ENCODE measurements at regions not wholly inside any gene's neighbourhood (a gene's known extent, or its start where the extent isn't known, plus 50 kb on each side); places are given as distances from the start of the nearest gene placed in this dataset.

DNA sequence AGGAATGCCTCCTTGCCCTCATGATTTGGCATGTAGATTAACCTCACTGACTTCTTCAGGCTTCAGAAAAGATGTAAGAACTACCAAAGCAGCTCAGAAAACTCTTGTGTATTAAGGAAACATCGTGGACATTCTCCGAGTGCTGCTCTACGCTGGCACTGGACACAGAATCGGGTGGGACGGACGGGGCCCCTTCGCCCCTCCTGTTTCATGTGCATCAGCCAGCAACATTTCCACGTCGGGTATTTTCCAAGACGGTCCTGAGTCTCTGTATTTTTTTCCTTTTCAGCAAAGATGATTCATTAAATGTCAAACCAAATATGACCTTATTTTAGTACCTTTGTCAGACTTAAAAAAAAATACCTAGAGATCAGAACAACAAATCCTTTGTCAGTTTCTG is 583.6 kb downstream of the CCDC171 start:
- H3K23me2 ChIP-seq (ENCODE audit: insufficient read length, low read depth, low read length, poor library complexity, severe bottlenecking) = no peaks in the 10 kb centered on the region
- H3K27me3 ChIP-seq (ENCODE audit: insufficient read depth, low read length) = no peaks in the 10 kb centered on the region
- no peak overlapping the region for H3T11ph ChIP-seq (ENCODE audit: low read length)
- no peak overlapping the region for H3K56ac ChIP-seq (ENCODE audit: insufficient read length, low read depth, low read length)
- no peaks in the 10 kb centered on the region for H3K36me3 Mint-ChIP-seq (ENCODE audit: insufficient read depth in 1 of 3, low read depth in 3 of 3)
- peaks cover 10 to 13% of the 10 kb centered on the region in 2 experiments for H3K4me1 Mint-ChIP-seq
- no peak overlapping the region for H3K9ac ChIP-seq (ENCODE audit: extremely low read depth, insufficient read length, low read length)
- H2BK20ac ChIP-seq (ENCODE audit: low read depth, low read length, poor library complexity, severe bottlenecking) = no peak overlapping the region
- H3K14ac ChIP-seq (ENCODE audit: insufficient read depth, low read length) = no peak overlapping the region
- no peak for DNase-seq
- no peak overlapping the region for H3K18ac ChIP-seq (ENCODE audit: insufficient read length, low read depth, low read length)
- H2AK5ac ChIP-seq (ENCODE audit: insufficient read length, low read length) = no peak overlapping the region
- H4K20me1 ChIP-seq (ENCODE audit: control insufficient read depth, insufficient read depth, insufficient read length) = no peaks in the 10 kb centered on the region
- no peak overlapping the region for H2AFZ ChIP-seq (ENCODE audit: low read length)
- H3K79me1 ChIP-seq (ENCODE audit: insufficient read depth, low read depth, low read length, poor library complexity, severe bottlenecking) = no peaks in the 10 kb centered on the region
- TF ChIP-seq, protein P1, sequence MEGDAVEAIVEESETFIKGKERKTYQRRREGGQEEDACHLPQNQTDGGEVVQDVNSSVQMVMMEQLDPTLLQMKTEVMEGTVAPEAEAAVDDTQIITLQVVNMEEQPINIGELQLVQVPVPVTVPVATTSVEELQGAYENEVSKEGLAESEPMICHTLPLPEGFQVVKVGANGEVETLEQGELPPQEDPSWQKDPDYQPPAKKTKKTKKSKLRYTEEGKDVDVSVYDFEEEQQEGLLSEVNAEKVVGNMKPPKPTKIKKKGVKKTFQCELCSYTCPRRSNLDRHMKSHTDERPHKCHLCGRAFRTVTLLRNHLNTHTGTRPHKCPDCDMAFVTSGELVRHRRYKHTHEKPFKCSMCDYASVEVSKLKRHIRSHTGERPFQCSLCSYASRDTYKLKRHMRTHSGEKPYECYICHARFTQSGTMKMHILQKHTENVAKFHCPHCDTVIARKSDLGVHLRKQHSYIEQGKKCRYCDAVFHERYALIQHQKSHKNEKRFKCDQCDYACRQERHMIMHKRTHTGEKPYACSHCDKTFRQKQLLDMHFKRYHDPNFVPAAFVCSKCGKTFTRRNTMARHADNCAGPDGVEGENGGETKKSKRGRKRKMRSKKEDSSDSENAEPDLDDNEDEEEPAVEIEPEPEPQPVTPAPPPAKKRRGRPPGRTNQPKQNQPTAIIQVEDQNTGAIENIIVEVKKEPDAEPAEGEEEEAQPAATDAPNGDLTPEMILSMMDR (conservative IDR thresholded peaks at IDR 0.05) = no peak
- no peak overlapping the region for H3K4me2 ChIP-seq (ENCODE audit: insufficient read depth, insufficient read length, low read length)
- H3K79me2 ChIP-seq (ENCODE audit: insufficient read depth, low read length) = no peaks in the 10 kb centered on the region
- no peak overlapping the region for H3K27ac Mint-ChIP-seq
- no peaks in the 10 kb centered on the region for H3K9me3 ChIP-seq (ENCODE audit: control insufficient read depth, low read depth, low read length)
- H3K4ac ChIP-seq (ENCODE audit: low read depth, low read length) = no peak overlapping the region
- H3K4me3 Mint-ChIP-seq = no peak overlapping the region
- H2BK5ac ChIP-seq (ENCODE audit: insufficient read length, low read length) = no peak overlapping the region
- peaks cover 20% of the 10 kb centered on the region for H3K27me3 Mint-ChIP-seq (ENCODE audit: low read depth)
- no peak overlapping the region for H2BK120ac ChIP-seq (ENCODE audit: low read depth, low read length, poor library complexity, severe bottlenecking)
- H2BK15ac ChIP-seq (ENCODE audit: low read depth, low read length) = no peak overlapping the region
- no peaks in the 10 kb centered on the region for H3K9me3 Mint-ChIP-seq
- no peak overlapping the region for H4K91ac ChIP-seq (ENCODE audit: insufficient read length, low read depth, low read length)
- H3K4me1 ChIP-seq (ENCODE audit: insufficient read depth, low read length) = no peaks in the 10 kb centered on the region
- H2BK12ac ChIP-seq (ENCODE audit: insufficient read length, low read depth, low read length) = no peak overlapping the region
- H3K27ac ChIP-seq (ENCODE audit: insufficient read length, low read depth, low read length) = no peak overlapping the region
- H4K8ac ChIP-seq (replicated peaks; ENCODE audit: insufficient read length, low read depth, low read length) = no peak overlapping the region
- no peak overlapping the region for H3K23ac ChIP-seq (ENCODE audit: insufficient read length, low read depth, low read length)
- H4K5ac ChIP-seq (ENCODE audit: insufficient read length, low read depth, low read length) = no peak overlapping the region
- WGBS (ENCODE audit: extremely low coverage, insufficient read length, low lambda C conversion rate) = no CpG with 5 or more reads among the region's 10 CpGs
